Lower leg skin (tissue), 3 donors: ENCODE measurements at regions not wholly inside any gene's neighbourhood (a gene's known extent, or its start where the extent isn't known, plus 50 kb on each side); places are given as distances from the start of the nearest gene placed in this dataset.

Experiments
- CTCF ChIP-seq, 3 donors: fragments of 450-650 bp; IDR thresholded peaks; one replicate each; pipeline ENCODE4 v1.5.1; 2016; ENCODE audit warnings: antibody characterized with exemption in 3 of 3, mild to moderate bottlenecking in 3 of 3, moderate library complexity in 2 of 3
- POLR2A ChIP-seq, 2 donors: fragments of 450-650 bp; IDR thresholded peaks; one replicate each; pipeline ENCODE4 v1.6.1; 2016 to 2017; ENCODE audit warnings: antibody characterized with exemption in 2 of 2, mild to moderate bottlenecking in 1 of 2, moderate library complexity in 1 of 2

DNA sequence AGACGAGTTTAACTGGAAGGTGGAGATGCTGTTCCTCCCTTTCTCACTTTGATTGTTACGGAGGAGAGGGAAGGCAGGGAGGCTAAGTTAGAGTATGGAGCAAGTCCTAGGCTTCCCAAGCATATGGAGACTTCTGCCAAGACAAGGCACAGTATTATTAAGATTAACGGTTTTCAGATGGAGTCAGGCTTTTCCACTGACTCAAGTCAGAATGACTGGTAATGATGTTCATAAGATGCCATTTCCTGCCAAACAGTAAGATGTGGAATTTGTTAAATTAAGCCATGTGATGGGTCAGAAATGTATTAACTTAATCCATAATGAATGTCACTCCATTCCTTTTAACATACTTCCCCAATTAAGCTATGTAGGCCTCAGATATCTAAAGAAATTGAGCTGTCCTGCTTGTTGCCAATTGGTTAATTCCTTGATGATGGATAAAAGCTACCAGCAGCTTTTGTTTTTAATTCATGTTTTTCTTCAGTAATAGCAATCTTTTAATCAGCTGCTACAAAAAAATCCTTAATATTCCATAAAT is 383.7 kb downstream of the ZNF521 start:
- no peak for TF ChIP-seq POLR2A (IDR thresholded peaks at IDR 0.05)
- TF ChIP-seq CTCF (IDR thresholded peaks at IDR 0.05): no peak
